ENCODE measurements at regions not wholly inside any gene's neighbourhood (a gene's known extent, or its start where the extent isn't known, plus 50 kb on each side); places are given as distances from the start of the nearest gene placed in this dataset.

DNA sequence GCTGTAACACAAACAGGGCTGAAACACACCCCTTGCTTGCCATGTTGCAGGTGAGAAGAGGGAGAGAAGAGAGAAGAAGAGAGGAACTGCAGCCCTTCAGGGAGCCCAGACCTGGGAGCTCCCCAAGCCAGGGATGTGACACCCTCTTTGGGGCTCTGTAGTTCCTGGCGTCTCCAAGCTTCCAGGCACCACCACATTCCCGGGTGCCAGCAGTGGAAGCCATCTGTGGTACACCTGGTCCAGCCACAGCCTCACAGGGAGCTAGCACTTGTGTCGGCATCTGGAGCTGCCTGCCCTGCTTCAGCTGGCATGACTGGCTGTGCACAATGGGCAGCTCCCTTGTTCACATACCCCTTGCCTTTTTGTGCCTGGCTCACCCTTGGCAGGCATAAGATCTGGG is 182.1 kb downstream of the DEPDC1B start:
- TF ChIP-seq, protein P1, sequence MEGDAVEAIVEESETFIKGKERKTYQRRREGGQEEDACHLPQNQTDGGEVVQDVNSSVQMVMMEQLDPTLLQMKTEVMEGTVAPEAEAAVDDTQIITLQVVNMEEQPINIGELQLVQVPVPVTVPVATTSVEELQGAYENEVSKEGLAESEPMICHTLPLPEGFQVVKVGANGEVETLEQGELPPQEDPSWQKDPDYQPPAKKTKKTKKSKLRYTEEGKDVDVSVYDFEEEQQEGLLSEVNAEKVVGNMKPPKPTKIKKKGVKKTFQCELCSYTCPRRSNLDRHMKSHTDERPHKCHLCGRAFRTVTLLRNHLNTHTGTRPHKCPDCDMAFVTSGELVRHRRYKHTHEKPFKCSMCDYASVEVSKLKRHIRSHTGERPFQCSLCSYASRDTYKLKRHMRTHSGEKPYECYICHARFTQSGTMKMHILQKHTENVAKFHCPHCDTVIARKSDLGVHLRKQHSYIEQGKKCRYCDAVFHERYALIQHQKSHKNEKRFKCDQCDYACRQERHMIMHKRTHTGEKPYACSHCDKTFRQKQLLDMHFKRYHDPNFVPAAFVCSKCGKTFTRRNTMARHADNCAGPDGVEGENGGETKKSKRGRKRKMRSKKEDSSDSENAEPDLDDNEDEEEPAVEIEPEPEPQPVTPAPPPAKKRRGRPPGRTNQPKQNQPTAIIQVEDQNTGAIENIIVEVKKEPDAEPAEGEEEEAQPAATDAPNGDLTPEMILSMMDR (conservative IDR thresholded peaks at IDR 0.05; ENCODE audit: low read depth, low read length): no peak
- TF ChIP-seq EZH2 (IDR thresholded peaks at IDR 0.05; ENCODE audit: borderline replicate concordance, low read depth, low read length, poor library complexity, severe bottlenecking): no peak

Measured in A673 (cell line).